ENCODE measurements at regions not wholly inside any gene's neighbourhood (a gene's known extent, or its start where the extent isn't known, plus 50 kb on each side); places are given as distances from the start of the nearest gene placed in this dataset.

- DNase-seq: no peak
- no peak overlapping the region for H3K27ac ChIP-seq
- no peak for ATAC-seq
- H3K27me3 ChIP-seq (ENCODE audit: low read depth): no peaks in the 10 kb centered on the region
- no peaks in the 10 kb centered on the region for H3K9me3 ChIP-seq
- H3K4me1 ChIP-seq: peaks cover 28% of the 10 kb centered on the region
- intact Hi-C loops (cut with DNase I): no loop called here
- H3K4me3 ChIP-seq: no peak overlapping the region
- TF ChIP-seq, protein P1, sequence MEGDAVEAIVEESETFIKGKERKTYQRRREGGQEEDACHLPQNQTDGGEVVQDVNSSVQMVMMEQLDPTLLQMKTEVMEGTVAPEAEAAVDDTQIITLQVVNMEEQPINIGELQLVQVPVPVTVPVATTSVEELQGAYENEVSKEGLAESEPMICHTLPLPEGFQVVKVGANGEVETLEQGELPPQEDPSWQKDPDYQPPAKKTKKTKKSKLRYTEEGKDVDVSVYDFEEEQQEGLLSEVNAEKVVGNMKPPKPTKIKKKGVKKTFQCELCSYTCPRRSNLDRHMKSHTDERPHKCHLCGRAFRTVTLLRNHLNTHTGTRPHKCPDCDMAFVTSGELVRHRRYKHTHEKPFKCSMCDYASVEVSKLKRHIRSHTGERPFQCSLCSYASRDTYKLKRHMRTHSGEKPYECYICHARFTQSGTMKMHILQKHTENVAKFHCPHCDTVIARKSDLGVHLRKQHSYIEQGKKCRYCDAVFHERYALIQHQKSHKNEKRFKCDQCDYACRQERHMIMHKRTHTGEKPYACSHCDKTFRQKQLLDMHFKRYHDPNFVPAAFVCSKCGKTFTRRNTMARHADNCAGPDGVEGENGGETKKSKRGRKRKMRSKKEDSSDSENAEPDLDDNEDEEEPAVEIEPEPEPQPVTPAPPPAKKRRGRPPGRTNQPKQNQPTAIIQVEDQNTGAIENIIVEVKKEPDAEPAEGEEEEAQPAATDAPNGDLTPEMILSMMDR (IDR thresholded peaks at IDR 0.05): no peak
- no peaks in the 10 kb centered on the region for H3K36me3 ChIP-seq
Observed at GRCh38 chr14:50049093-50049492, 67.3 kb downstream of the VCPKMT start.

DNA sequence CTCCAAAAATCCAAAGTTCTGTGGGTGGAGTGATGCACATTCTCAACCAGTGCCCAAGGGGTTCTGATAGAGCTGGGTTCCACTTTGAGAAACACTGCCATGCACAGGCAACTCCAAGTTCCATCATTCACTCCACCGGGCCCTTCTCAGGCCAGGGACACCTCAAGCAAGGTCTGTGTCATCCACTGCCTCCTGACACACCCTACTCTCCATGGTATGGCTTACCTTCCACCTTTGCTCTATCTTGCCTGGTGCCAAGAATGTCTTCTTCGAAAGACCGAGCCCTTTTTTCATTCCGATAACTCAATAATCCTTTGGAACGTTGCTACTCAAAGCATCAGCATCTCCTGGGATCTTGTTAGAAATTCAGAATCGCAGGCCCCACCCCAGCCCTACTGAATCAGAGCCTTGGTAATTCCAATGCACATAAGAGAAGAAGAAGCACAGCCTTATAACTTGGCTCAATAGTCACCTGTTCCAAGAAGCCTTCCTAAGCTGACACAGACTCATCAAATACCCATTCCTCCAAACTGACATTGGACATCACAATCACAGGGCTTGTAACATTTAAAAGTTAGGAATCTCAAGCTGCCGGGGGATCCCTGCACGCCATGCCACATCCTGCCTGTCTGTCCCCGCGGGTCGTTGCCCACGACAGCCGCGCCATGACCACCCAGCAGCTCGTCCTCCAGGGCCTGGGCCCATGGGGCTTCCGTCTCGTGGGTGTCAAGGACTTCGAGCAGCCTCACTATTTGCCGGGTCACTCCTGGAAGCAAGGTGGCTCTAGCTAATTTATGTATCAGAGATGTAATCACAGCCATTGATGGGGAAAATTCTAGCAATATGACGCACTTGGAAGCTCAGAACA, 66.4 kb downstream of the VCPKMT start:
- H3K4me1 ChIP-seq: peaks cover 19% of the 10 kb centered on the region
- intact Hi-C loops (cut with DNase I): no loop called here
- no peaks in the 10 kb centered on the region for H3K36me3 ChIP-seq
- ATAC-seq: no peak
- H3K27ac ChIP-seq: no peak overlapping the region
- DNase-seq: no peak
- no peaks in the 10 kb centered on the region for H3K9me3 ChIP-seq
- no peaks in the 10 kb centered on the region for H3K27me3 ChIP-seq (ENCODE audit: low read depth)
- TF ChIP-seq, protein P1 (IDR thresholded peaks at IDR 0.05): no peak
- H3K4me3 ChIP-seq: no peak overlapping the region

DNA sequence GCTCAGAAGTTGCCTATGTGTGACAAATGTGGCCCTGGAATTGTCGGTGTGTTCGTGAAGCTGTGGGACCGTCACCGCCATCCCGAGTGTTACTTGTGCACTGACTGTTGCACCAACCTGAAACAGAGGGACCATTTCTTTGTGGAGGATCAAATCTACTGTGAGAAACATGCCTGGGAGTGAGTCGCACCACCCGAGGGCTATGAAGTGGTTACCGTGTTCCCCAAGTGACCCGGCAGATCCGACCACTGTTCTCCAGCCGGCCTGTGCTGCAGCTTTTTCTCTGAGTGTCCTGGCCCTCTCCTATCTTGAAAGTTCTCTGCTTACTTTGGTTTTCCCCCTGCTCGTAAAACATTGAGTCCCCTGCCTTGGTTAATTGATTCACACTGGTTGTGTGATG, 65.3 kb downstream of the VCPKMT start:
- DNase-seq (no peak), ATAC-seq (no peak)
- H3K4me1 ChIP-seq: peaks cover 8% of the 10 kb centered on the region
- intact Hi-C loops (cut with DNase I): no loop called here
- no peaks in the 10 kb centered on the region for H3K36me3 ChIP-seq
- TF ChIP-seq, protein P1 (IDR thresholded peaks at IDR 0.05): no peak
- no peaks in the 10 kb centered on the region for H3K9me3 ChIP-seq
- H3K4me3 ChIP-seq: no peak overlapping the region
- H3K27me3 ChIP-seq (ENCODE audit: low read depth): no peaks in the 10 kb centered on the region
- no peak overlapping the region for H3K27ac ChIP-seq

DNA sequence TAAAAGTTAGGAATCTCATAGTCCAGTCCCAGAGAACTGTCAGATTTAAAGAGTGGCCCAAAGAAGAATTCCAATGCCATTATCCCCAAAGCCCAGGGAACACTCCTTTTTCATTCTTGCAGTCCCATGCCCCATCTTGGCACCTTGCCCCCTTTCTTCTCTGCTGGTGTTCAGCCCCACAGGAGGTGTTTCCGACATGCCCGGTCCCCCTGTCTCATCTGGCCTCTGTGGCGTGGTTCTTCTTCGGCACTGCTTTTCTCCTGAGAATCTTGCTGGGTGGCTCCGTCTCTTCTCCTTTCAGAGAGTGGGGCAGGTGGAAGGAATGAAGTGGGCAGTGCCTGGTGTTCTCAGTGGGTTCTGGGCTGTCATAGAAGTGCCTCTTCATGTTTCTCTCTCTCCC, 64.7 kb downstream of the VCPKMT start:
- intact Hi-C loops (cut with DNase I): no loop called here
- Histone ChIP-seq H3K4me1 (peaks cover 12% of the 10 kb centered on the region), H3K27me3 (ENCODE audit: low read depth) (no peaks in the 10 kb centered on the region), H3K36me3 (no peaks in the 10 kb centered on the region), H3K9me3 (no peaks in the 10 kb centered on the region), H3K4me3 (no peak overlapping the region), H3K27ac (no peak overlapping the region)
- TF ChIP-seq, protein P1 (IDR thresholded peaks at IDR 0.05): no peak
- DNase-seq (no peak), ATAC-seq (no peak)

GRCh38 chr14:50052517-50052916, 63.9 kb downstream of the VCPKMT start:
- intact Hi-C loops (cut with DNase I): no loop called here
- ATAC-seq (no peak), DNase-seq (no peak)
- H3K36me3 ChIP-seq: no peaks in the 10 kb centered on the region
- H3K27me3 ChIP-seq (ENCODE audit: low read depth): no peaks in the 10 kb centered on the region
- TF ChIP-seq, protein P1 (IDR thresholded peaks at IDR 0.05): no peak
- peaks cover 10% of the 10 kb centered on the region for H3K4me1 ChIP-seq
- no peak overlapping the region for H3K27ac ChIP-seq
- H3K9me3 ChIP-seq: no peaks in the 10 kb centered on the region
- no peak overlapping the region for H3K4me3 ChIP-seq

Measured in lower lobe of right lung (tissue), 2 donors.